ENCODE measurements at regions not wholly inside any gene's neighbourhood (a gene's known extent, or its start where the extent isn't known, plus 50 kb on each side); places are given as distances from the start of the nearest gene placed in this dataset.

- ATAC-seq (no peak), DNase-seq (ENCODE audit: low read depth, low spot score) (no peak)
- TF ChIP-seq RAD21 (IDR thresholded peaks at IDR 0.05; ENCODE audit: low read depth): no peak
- no peak for TF ChIP-seq SIN3A (IDR thresholded peaks at IDR 0.05; ENCODE audit: low read depth)
- no peak for TF ChIP-seq CEBPB (IDR thresholded peaks at IDR 0.05; ENCODE audit: low read depth)
- TF ChIP-seq SRF (IDR thresholded peaks at IDR 0.05; ENCODE audit: low read depth): no peak
- no peak for TF ChIP-seq ZFX (IDR thresholded peaks at IDR 0.05)
- TF ChIP-seq, protein P1, sequence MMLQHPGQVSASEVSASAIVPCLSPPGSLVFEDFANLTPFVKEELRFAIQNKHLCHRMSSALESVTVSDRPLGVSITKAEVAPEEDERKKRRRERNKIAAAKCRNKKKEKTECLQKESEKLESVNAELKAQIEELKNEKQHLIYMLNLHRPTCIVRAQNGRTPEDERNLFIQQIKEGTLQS (IDR thresholded peaks at IDR 0.05): no peak
- no peak for TF ChIP-seq EGR1 (IDR thresholded peaks at IDR 0.05; ENCODE audit: low read depth)
- no peak for TF ChIP-seq POLR2A (IDR thresholded peaks at IDR 0.05; ENCODE audit: borderline replicate concordance, extremely low read depth, insufficient read depth, insufficient read length)
- RAD21 ChIA-PET (ENCODE audit: low non-redundant PET in 1 of 2, low total read pairs in 2 of 2, uncharacterized antibody in 2 of 2, unreplicated experiment in 2 of 2): no interaction called here
- Histone ChIP-seq H3K4me3 (replicated peaks in 1 of 2; ENCODE audit: low read depth in 1 of 2, low read length in 2 of 2) (no peak overlapping the region), H3K4me1 (ENCODE audit: control insufficient read depth in 1 of 2, insufficient read depth in 2 of 2, low read length in 2 of 2) (peaks cover 0 to 5% of the 10 kb centered on the region in 2 experiments; a peak in 1 of 4 replicates), H3K9ac (ENCODE audit: low read length) (no peak overlapping the region), H3K36me3 (ENCODE audit: control insufficient read depth in 1 of 2, insufficient read depth in 2 of 2, low read length in 2 of 2) (no peaks in the 10 kb centered on the region), H3K27me3 (ENCODE audit: insufficient read depth, low read length) (no peaks in the 10 kb centered on the region), H3K9me3 (ENCODE audit: control insufficient read depth in 1 of 2, insufficient read depth in 1 of 2, low read depth in 1 of 2, low read length in 2 of 2) (no peaks in the 10 kb centered on the region), H2AFZ (ENCODE audit: low read depth, low read length, poor library complexity, severe bottlenecking) (no peak overlapping the region), H3K9me2 (ENCODE audit: insufficient read depth) (no peaks in the 10 kb centered on the region), H3K79me2 (ENCODE audit: insufficient read depth, low read length) (no peaks in the 10 kb centered on the region), H3K4me2 (ENCODE audit: low read length) (no peak overlapping the region), H4K20me1 (ENCODE audit: insufficient read depth) (no peaks in the 10 kb centered on the region), H3K27ac (ENCODE audit: low read depth, low read length) (no peak overlapping the region)
- BruUV-seq (replicated peaks): no TSS peak
- intact Hi-C loops (cut with micrococcal nuclease): no loop called here
- POLR2A ChIA-PET: no interaction called here
- CTCF ChIA-PET: no interaction called here
Observed at GRCh38 chr3:152128356-152128755, 140.4 kb upstream of the MBNL1 start.

DNA sequence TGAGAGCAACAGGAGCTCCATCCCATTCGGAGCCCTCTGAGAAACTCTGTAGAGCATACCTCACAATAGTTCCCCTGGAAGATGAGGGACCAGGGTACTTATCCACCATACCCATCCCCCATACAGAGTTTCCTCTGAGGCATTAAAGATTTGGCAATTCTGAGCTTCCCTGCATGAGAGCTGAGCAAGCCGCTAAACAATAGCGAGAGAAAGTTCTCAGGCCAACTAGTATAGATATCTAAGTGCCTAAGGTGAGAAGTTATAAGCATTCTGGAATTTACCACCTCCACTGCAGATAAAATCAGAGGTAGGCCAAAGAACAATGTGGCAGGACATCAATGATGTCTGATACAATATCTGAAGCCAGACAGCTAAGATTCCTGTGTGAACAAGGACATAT, 129.1 kb upstream of the MBNL1 start:
- Histone ChIP-seq H4K20me1 (ENCODE audit: insufficient read depth) (no peaks in the 10 kb centered on the region), H3K79me2 (ENCODE audit: insufficient read depth, low read length) (no peaks in the 10 kb centered on the region), H3K27ac (ENCODE audit: low read depth, low read length) (no peak overlapping the region), H3K9me2 (ENCODE audit: insufficient read depth) (no peaks in the 10 kb centered on the region), H3K4me1 (ENCODE audit: control insufficient read depth in 1 of 2, insufficient read depth in 2 of 2, low read length in 2 of 2) (no peaks in the 10 kb centered on the region), H3K27me3 (ENCODE audit: insufficient read depth, low read length) (no peaks in the 10 kb centered on the region), H3K4me2 (ENCODE audit: low read length) (no peak overlapping the region), H3K9ac (ENCODE audit: low read length) (no peak overlapping the region), H3K4me3 (replicated peaks in 1 of 2; ENCODE audit: low read depth in 1 of 2, low read length in 2 of 2) (no peak overlapping the region), H3K36me3 (ENCODE audit: control insufficient read depth in 1 of 2, insufficient read depth in 2 of 2, low read length in 2 of 2) (no peaks in the 10 kb centered on the region), H2AFZ (ENCODE audit: low read depth, low read length, poor library complexity, severe bottlenecking) (no peak overlapping the region), H3K9me3 (ENCODE audit: control insufficient read depth in 1 of 2, insufficient read depth in 1 of 2, low read depth in 1 of 2, low read length in 2 of 2) (no peaks in the 10 kb centered on the region)
- ChIA-PET RAD21 (ENCODE audit: low non-redundant PET in 1 of 2, low total read pairs in 2 of 2, uncharacterized antibody in 2 of 2, unreplicated experiment in 2 of 2) (no interaction called here), CTCF (no interaction called here), POLR2A (no interaction called here)
- ATAC-seq (no peak), DNase-seq (ENCODE audit: low read depth, low spot score) (no peak)
- no TSS peak for BruUV-seq (replicated peaks)
- intact Hi-C loops (cut with micrococcal nuclease): no loop called here
- no peak for TF ChIP-seq JUND (IDR thresholded peaks at IDR 0.05)
- TF ChIP-seq CBX3 (IDR thresholded peaks at IDR 0.05; ENCODE audit: low read depth): no peak
- TF ChIP-seq EZH2phosphoT487 (IDR thresholded peaks at IDR 0.05; ENCODE audit: borderline replicate concordance): no peak
- TF ChIP-seq SRF (IDR thresholded peaks at IDR 0.05; ENCODE audit: low read depth): no peak
- TF ChIP-seq FOSL1 (IDR thresholded peaks at IDR 0.05; ENCODE audit: low read depth): no peak
- TF ChIP-seq, protein P2, sequence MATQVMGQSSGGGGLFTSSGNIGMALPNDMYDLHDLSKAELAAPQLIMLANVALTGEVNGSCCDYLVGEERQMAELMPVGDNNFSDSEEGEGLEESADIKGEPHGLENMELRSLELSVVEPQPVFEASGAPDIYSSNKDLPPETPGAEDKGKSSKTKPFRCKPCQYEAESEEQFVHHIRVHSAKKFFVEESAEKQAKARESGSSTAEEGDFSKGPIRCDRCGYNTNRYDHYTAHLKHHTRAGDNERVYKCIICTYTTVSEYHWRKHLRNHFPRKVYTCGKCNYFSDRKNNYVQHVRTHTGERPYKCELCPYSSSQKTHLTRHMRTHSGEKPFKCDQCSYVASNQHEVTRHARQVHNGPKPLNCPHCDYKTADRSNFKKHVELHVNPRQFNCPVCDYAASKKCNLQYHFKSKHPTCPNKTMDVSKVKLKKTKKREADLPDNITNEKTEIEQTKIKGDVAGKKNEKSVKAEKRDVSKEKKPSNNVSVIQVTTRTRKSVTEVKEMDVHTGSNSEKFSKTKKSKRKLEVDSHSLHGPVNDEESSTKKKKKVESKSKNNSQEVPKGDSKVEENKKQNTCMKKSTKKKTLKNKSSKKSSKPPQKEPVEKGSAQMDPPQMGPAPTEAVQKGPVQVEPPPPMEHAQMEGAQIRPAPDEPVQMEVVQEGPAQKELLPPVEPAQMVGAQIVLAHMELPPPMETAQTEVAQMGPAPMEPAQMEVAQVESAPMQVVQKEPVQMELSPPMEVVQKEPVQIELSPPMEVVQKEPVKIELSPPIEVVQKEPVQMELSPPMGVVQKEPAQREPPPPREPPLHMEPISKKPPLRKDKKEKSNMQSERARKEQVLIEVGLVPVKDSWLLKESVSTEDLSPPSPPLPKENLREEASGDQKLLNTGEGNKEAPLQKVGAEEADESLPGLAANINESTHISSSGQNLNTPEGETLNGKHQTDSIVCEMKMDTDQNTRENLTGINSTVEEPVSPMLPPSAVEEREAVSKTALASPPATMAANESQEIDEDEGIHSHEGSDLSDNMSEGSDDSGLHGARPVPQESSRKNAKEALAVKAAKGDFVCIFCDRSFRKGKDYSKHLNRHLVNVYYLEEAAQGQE (IDR thresholded peaks at IDR 0.05; ENCODE audit: low read depth): no peak
- TF ChIP-seq, protein P1 (IDR thresholded peaks at IDR 0.05): no peak
- no peak for TF ChIP-seq SIN3A (IDR thresholded peaks at IDR 0.05; ENCODE audit: low read depth)
- no peak for TF ChIP-seq POLR2A (IDR thresholded peaks at IDR 0.05; ENCODE audit: borderline replicate concordance, extremely low read depth, insufficient read depth, insufficient read length)
- TF ChIP-seq SP1 (IDR thresholded peaks at IDR 0.05; ENCODE audit: low read depth): no peak
- no peak for TF ChIP-seq ELF1 (IDR thresholded peaks at IDR 0.05; ENCODE audit: borderline replicate concordance, low read depth)
- TF ChIP-seq POLR2AphosphoS5 (IDR thresholded peaks at IDR 0.05; ENCODE audit: low read depth, low read length): no peak
- no peak for TF ChIP-seq EGR1 (IDR thresholded peaks at IDR 0.05; ENCODE audit: low read depth)

All from HCT116 (cell line).